GM13977 (cell line): ENCODE measurements at regions not wholly inside any gene's neighbourhood (a gene's known extent, or its start where the extent isn't known, plus 50 kb on each side); places are given as distances from the start of the nearest gene placed in this dataset.
"Not testable (repeated sequence)": the region's sequence is repeated elsewhere in the genome, so short reads cannot be mapped to it uniquely, and the experiment has no call there.

Source experiments
- DNase-seq: peaks from one replicate; pipeline ENCODE4 v3.0.0; 2012; ENCODE audit warnings: low spot score
- CTCF ChIP-seq: IDR thresholded peaks from 2 replicates; pipeline ENCODE4 v1.5.1; 2012; ENCODE audit warnings: mild to moderate bottlenecking, control low read depth; ENCODE audit not compliant: insufficient read depth; ENCODE audit errors: extremely low read depth, missing control alignments
- in situ Hi-C: fragments of 300-500 bp; cut with MboI; formaldehyde crosslinking; loops from one replicate; pipeline ENCODE4 v1.12.0; 2022; ENCODE audit warnings: low sequenced_read_pairs, low pct_unique_long_range_greater_than_20kb, mixed read lengths, inconsistent platforms; ENCODE audit not compliant: unreplicated experiment

- no peak for TF ChIP-seq CTCF
- DNase-seq = no peak
- in situ Hi-C loops = no loop called here
Observed at GRCh38 chr5:42872865-42873264, 61.2 kb upstream of the SELENOP start.

GRCh38 chr5:42870882-42871418 is 59.3 kb upstream of the SELENOP start:
- in situ Hi-C loops = no loop called here
- TF ChIP-seq CTCF = no peak
- DNase-seq = no peak

- in situ Hi-C loops = not testable (repeated sequence)
Observed at GRCh38 chr5:42868417-42868816, 56.7 kb upstream of the SELENOP start.

GRCh38 chr5:42864749-42865148 is 53.1 kb upstream of the SELENOP start:
- in situ Hi-C loops, DNase-seq: not testable (repeated sequence)

More at GRCh38 chr5:42868417-42868816, 56.7 kb upstream of the SELENOP start:
- not testable (repeated sequence) for DNase-seq
